Activated naive CD4-positive, alpha-beta T cell treated with anti-CD3 and anti-CD28 coated beads, Interleukin-2, amount 50 U/mL, for 72 hours (primary cell): ENCODE measurements at regions not wholly inside any gene's neighbourhood (a gene's known extent, or its start where the extent isn't known, plus 50 kb on each side); places are given as distances from the start of the nearest gene placed in this dataset.

Source experiments
- ATAC-seq, 2 donors: fragments of 150-1000 bp; cut with Tn5 transposase; 2 replicates each; pipeline ENCODE4 v1.10.0; 2021; ENCODE audit warnings: mild to moderate bottlenecking in 2 of 2, moderate library complexity in 2 of 2
- DNase-seq, 2 donors: peaks; one replicate each; pipeline ENCODE4 v3.0.0; 2021 to 2022; ENCODE audit warnings: low spot score in 2 of 2
- H3K27ac Mint-ChIP-seq, 2 donors: one replicate each; pipeline ENCODE4 v1.8.0; 2022; ENCODE audit warnings: mild to moderate bottlenecking in 2 of 2, mixed read lengths in 2 of 2
- H3K36me3 Mint-ChIP-seq, 2 donors: one replicate each; pipeline ENCODE4 v1.8.0; 2022; ENCODE audit warnings: mixed read lengths in 2 of 2
- H3K9me3 Mint-ChIP-seq, 2 donors: one replicate each; pipeline ENCODE4 v1.8.0; 2022; ENCODE audit warnings: mixed read lengths in 2 of 2

- no peak for DNase-seq
Observed at GRCh38 chr2:126769118-126769517, 113.2 kb downstream of the GYPC start.

GRCh38 chr2:126770466-126770865, 114.5 kb downstream of the GYPC start:
- Mint-ChIP-seq H3K9me3 (no peaks in the 10 kb centered on the region), H3K27ac (peak overlapping the region in 1 of 2 donors; percentile 92), H3K36me3 (no peaks in the 10 kb centered on the region)
- ATAC-seq (no peak), DNase-seq (no peak)

More at GRCh38 chr2:126769118-126769517, 113.2 kb downstream of the GYPC start:
- Mint-ChIP-seq H3K9me3 (no peaks in the 10 kb centered on the region), H3K36me3 (no peaks in the 10 kb centered on the region), H3K27ac (peak overlapping the region in 1 of 2 donors; percentile 28)
- no peak for ATAC-seq

- H3K9me3 Mint-ChIP-seq: no peaks in the 10 kb centered on the region
- peak overlapping the region; percentile 10 to 92 for H3K27ac Mint-ChIP-seq
- ATAC-seq: no peak
- DNase-seq: no peak
- H3K36me3 Mint-ChIP-seq: no peaks in the 10 kb centered on the region
Observed at GRCh38 chr2:126771094-126771493, 115.1 kb downstream of the GYPC start.

DNA sequence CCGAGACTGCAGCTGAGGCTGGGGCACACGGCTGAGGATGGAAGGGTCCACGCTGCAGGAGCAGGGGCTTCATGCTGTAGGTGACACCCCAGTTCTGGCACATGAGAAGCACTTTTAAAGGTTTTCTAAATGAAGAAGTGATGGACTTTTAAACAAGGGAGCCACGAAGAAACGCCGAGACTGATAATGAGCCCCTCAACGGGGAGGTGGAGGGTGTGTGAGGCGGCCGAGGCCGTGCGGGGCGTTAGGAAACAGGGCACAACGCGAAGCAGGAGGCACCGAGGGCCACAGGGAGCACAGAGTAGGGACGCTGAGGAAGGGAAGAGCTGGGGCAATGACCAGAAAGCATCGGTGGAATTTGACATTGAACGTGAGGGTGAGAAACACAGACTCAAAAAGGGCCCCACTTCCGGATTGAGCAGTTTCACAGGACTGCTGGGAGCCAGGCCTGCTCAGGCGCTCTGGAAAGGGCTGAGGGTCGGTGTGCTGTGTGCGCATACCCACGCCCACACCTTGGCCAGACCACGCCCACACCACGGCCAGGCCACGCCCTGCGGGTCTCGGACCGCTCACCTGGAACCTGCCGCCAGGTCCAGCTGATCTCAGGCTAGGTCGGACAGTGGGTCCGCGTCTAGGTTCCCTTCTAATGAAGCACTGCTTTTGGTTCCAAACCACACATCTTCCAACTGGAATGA, 115.7 kb downstream of the GYPC start:
- Mint-ChIP-seq H3K9me3 (no peaks in the 10 kb centered on the region), H3K36me3 (no peaks in the 10 kb centered on the region), H3K27ac (peak overlapping the region; percentile 10 to 92)
- no peak for ATAC-seq
- DNase-seq: no peak

- Mint-ChIP-seq H3K27ac (no peak overlapping the region), H3K9me3 (no peaks in the 10 kb centered on the region), H3K36me3 (no peaks in the 10 kb centered on the region)
- DNase-seq (no peak), ATAC-seq (no peak)
Observed at GRCh38 chr2:126774290-126774689, 118.3 kb downstream of the GYPC start.

- Mint-ChIP-seq H3K9me3 (no peaks in the 10 kb centered on the region), H3K36me3 (no peaks in the 10 kb centered on the region), H3K27ac (no peak overlapping the region)
- DNase-seq (peak in 1 of 2 donors; percentile 39), ATAC-seq (no peak)
Observed at GRCh38 chr2:126774761-126775160, 118.8 kb downstream of the GYPC start.

- no peak overlapping the region for H3K27ac Mint-ChIP-seq
Observed at GRCh38 chr2:126775300-126775985, 119.5 kb downstream of the GYPC start.

GRCh38 chr2:126776255-126776654, 120.3 kb downstream of the GYPC start:
- H3K36me3 Mint-ChIP-seq: no peaks in the 10 kb centered on the region
- DNase-seq (peak in 1 of 2 donors; percentile 54), ATAC-seq (peak in 1 of 2 donors; percentile 7)
- H3K9me3 Mint-ChIP-seq: no peaks in the 10 kb centered on the region
- H3K27ac Mint-ChIP-seq: no peak overlapping the region

More at GRCh38 chr2:126775300-126775985, 119.5 kb downstream of the GYPC start:
- Mint-ChIP-seq H3K36me3 (no peaks in the 10 kb centered on the region), H3K9me3 (no peaks in the 10 kb centered on the region)
- peak in 1 of 2 donors; percentile 42 for DNase-seq
- ATAC-seq: no peak

DNA sequence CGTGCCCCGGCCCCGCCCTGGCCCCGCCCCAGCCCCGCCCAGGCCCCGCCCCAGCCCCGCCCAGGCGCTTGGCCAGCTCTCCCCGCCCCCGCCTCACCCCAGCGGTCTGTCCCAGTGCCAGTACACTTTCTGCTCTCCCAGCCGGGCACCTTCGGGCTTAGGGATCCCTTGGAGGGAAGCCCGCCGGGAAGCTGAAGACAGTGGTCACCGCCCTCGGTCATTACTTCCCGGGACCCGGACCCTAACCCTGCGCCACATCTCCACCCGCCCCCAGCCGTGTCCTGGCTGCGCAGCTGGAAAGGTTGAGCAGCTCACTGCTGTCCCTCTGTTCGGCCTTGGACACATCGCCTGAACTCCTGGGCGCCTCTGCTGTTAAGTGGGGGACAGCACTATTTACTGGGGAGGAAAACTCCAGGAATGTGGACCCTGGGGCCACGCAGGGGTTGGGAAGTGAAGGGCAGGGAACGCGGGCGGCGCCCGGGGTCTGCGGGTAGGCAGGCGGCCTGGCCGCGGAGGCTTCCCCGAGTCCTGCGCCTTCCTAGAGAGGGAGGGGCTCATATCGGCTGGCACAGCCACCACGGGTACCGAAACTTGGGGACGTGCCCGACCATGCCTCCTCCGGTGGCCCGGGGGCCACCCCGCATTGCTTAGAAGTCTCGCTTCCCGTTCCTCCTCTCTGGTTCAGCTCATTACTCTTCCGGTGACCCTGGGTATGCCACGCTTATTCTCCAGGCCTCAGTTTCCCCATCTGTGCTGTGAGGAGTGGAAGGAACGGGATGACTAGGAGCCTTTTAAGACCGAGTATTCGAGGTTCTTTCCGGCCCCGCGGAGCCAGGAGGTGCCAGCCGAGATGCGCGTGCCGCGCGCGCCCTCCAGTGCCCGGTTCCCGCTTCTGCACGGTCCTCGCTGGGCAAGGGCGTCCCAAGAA, 121.0 kb downstream of the GYPC start:
- Mint-ChIP-seq H3K36me3 (no peaks in the 10 kb centered on the region), H3K9me3 (no peaks in the 10 kb centered on the region), H3K27ac (peak overlapping the region in 1 of 2 donors; percentile 50)
- peak; percentile 83 to 84 for DNase-seq
- peak; percentile 85 to 88 for ATAC-seq

GRCh38 chr2:126777620-126777978, 121.1 kb upstream of the TEX51 start:
- H3K27ac Mint-ChIP-seq: peak overlapping the region in 1 of 2 donors; percentile 50

DNA sequence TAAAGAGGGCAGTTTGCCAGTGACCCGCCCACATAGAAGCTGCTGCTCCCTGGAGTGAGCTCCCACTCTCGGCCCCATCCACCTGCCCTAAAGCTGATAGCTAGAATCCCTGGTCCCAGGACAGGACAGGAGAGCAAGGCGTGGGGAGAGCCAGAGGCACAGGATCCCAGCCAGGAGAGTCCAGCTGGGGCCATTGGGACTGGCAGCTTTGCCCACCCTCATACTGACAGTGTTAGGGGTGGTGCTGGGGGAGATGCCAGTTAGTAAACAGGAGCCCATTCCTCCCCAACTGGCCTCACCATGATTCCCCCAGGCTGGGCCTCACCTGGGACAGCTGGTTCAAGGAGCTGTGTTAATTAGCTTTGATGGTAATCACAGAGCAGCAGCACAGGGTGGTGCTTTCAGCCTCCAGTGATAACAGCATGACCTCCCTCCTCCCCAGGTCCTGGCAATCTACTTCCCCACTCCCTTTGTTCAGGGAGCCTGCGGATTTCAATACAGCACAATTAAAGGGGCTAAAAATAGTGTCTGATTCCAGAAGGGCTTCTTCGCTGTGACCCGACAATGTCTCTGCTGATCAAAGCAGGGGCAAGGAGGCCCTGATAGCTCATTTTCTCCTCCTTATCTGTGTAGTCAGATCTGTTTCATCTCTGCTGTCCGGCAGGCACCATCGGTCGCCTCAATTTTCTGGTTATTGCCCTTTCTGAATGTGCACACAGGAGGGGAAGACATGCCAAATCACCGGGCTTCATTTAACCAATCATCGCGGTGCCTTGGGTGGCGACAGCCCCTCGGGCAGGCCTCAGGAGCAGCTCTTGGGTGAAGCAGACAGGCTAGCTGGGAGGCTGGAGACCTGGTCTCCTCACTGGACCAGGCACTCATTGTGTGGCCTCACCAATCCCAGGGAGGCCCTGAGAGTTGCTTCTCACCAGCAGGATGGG, 119.9 kb upstream of the TEX51 start:
- no peak for ATAC-seq
- H3K9me3 Mint-ChIP-seq: no peaks in the 10 kb centered on the region
- H3K36me3 Mint-ChIP-seq: no peaks in the 10 kb centered on the region
- peak in 1 of 2 donors; percentile 47 for DNase-seq
- H3K27ac Mint-ChIP-seq: no peak overlapping the region

More at GRCh38 chr2:126777620-126777978, 121.1 kb upstream of the TEX51 start:
- no peaks in the 10 kb centered on the region for H3K9me3 Mint-ChIP-seq
- peak in 1 of 2 donors; percentile 15 for ATAC-seq
- DNase-seq: no peak
- H3K36me3 Mint-ChIP-seq: no peaks in the 10 kb centered on the region

GRCh38 chr2:126781206-126781605, 117.5 kb upstream of the TEX51 start:
- no peaks in the 10 kb centered on the region for H3K36me3 Mint-ChIP-seq
- DNase-seq: peak in 1 of 2 donors; percentile 37
- H3K27ac Mint-ChIP-seq: no peak overlapping the region
- no peak for ATAC-seq
- no peaks in the 10 kb centered on the region for H3K9me3 Mint-ChIP-seq

GRCh38 chr2:126781806-126782205, 116.9 kb upstream of the TEX51 start:
- Mint-ChIP-seq H3K9me3 (no peaks in the 10 kb centered on the region), H3K27ac (no peak overlapping the region), H3K36me3 (no peaks in the 10 kb centered on the region)
- ATAC-seq (no peak), DNase-seq (no peak)

- Mint-ChIP-seq H3K27ac (no peak overlapping the region), H3K9me3 (no peaks in the 10 kb centered on the region), H3K36me3 (no peaks in the 10 kb centered on the region)
- DNase-seq (peak in 1 of 2 donors; percentile 39), ATAC-seq (no peak)
Observed at GRCh38 chr2:126782648-126783047, 116.0 kb upstream of the TEX51 start.

- DNase-seq (no peak), ATAC-seq (no peak)
- Mint-ChIP-seq H3K27ac (no peak overlapping the region), H3K36me3 (no peaks in the 10 kb centered on the region), H3K9me3 (no peaks in the 10 kb centered on the region)
Observed at GRCh38 chr2:126783341-126783740, 115.3 kb upstream of the TEX51 start.

GRCh38 chr2:126784045-126784444, 114.6 kb upstream of the TEX51 start:
- Mint-ChIP-seq H3K36me3 (no peaks in the 10 kb centered on the region), H3K9me3 (no peaks in the 10 kb centered on the region), H3K27ac (no peak overlapping the region)
- no peak for ATAC-seq
- DNase-seq: no peak
